IMR-90 (cell line): ENCODE measurements at regions not wholly inside any gene's neighbourhood (a gene's known extent, or its start where the extent isn't known, plus 50 kb on each side); places are given as distances from the start of the nearest gene placed in this dataset.

Experiments used
- ATAC-seq: fragments of 200-7000 bp; cut with Tn5 transposase; 2 replicates; pipeline ENCODE4 v1.9.1; 2020; ENCODE audit warnings: low read depth, mild to moderate bottlenecking, moderate library complexity
- BruUV-seq: library from RNA; stranded (reverse); fragments of 400-500 nt; replicated peaks from 2 replicates; lab custom pipeline; 2021; lab: Mats Ljungman, UMichigan
- CTCF ChIA-PET: fragments of 300-600 bp; formaldehyde crosslinking; extraction: SDS; loops from one replicate; lab custom pipeline; 2021; ENCODE audit warnings: antibody characterized with exemption; lab: Yijun Ruan, JAX
- POLR2A ChIA-PET: fragments of 300-600 bp; sonication (Branson Sonifier 250); formaldehyde crosslinking; loops from one replicate; lab custom pipeline; 2022; ENCODE audit warnings: antibody characterized with exemption; ENCODE audit not compliant: unreplicated experiment; lab: Charles Lee
- DNase-seq: peaks from one replicate; pipeline ENCODE4 v3.0.0; 2013
- H2AFZ ChIP-seq: replicated peaks from 2 replicates; pipeline ENCODE3; 2013; ENCODE audit warnings: low read length, mild to moderate bottlenecking; ENCODE audit not compliant: poor library complexity
- H2AK5ac ChIP-seq: 2 replicates; pipeline ENCODE4 v1.6.1; 2013; ENCODE audit warnings: low read depth, low read length, inconsistent platforms
- H2AK9ac ChIP-seq: replicated peaks from 2 replicates; pipeline ENCODE3; 2013; ENCODE audit warnings: mild to moderate bottlenecking, low read depth, low read length, moderate library complexity; ENCODE audit not compliant: poor library complexity
- H2BK120ac ChIP-seq: 2 replicates; pipeline ENCODE4 v1.6.1; 2013; ENCODE audit warnings: low read depth, low read length, inconsistent platforms
- H2BK15ac ChIP-seq: 3 replicates; pipeline ENCODE4 v1.6.1; 2013; ENCODE audit warnings: low read depth, low read length, inconsistent platforms
- H2BK20ac ChIP-seq: 2 replicates; pipeline ENCODE4 v1.6.1; 2013; ENCODE audit warnings: low read depth, mild to moderate bottlenecking, inconsistent platforms, low read length, moderate library complexity
- H2BK5ac ChIP-seq: 2 replicates; pipeline ENCODE4 v1.6.1; 2013; ENCODE audit warnings: mild to moderate bottlenecking, low read depth, low read length, inconsistent platforms; ENCODE audit not compliant: poor library complexity, severe bottlenecking
- H3K14ac ChIP-seq: replicated peaks from 2 replicates; pipeline ENCODE4 v1.6.1; 2013; ENCODE audit warnings: low read depth, low read length, inconsistent platforms
- H3K18ac ChIP-seq: 2 replicates; pipeline ENCODE4 v1.6.1; 2013; ENCODE audit warnings: low read depth, low read length, control low read depth
- H3K23ac ChIP-seq: 2 replicates; pipeline ENCODE4 v1.6.1; 2013; ENCODE audit warnings: low read depth, low read length, inconsistent platforms
- H3K27ac ChIP-seq: 2 replicates; pipeline ENCODE4 v1.5.1; 2013; ENCODE audit warnings: mild to moderate bottlenecking, control low read depth, low read length; ENCODE audit not compliant: insufficient read depth
- H3K27me3 ChIP-seq: 2 replicates; pipeline ENCODE4 v1.6.1; 2013; ENCODE audit warnings: low read length; ENCODE audit not compliant: control insufficient read depth, insufficient read depth
- H3K36me3 ChIP-seq: 2 replicates; pipeline ENCODE4 v1.6.1; 2013; ENCODE audit warnings: low read length, mixed read lengths; ENCODE audit not compliant: control insufficient read depth, insufficient read depth
- H3K4ac ChIP-seq: 2 replicates; pipeline ENCODE4 v1.6.1; 2013; ENCODE audit warnings: low read depth, low read length, inconsistent platforms
- H3K4me1 ChIP-seq: 2 replicates; pipeline ENCODE4 v1.6.1; 2013; ENCODE audit warnings: low read length, mixed read lengths; ENCODE audit not compliant: control insufficient read depth, insufficient read depth
- H3K4me2 ChIP-seq: 2 replicates; pipeline ENCODE4 v1.6.1; 2013; ENCODE audit warnings: low read depth, mild to moderate bottlenecking, control low read depth, low read length, moderate library complexity
- H3K4me3 ChIP-seq: 2 replicates; pipeline ENCODE4 v1.5.1; 2013; ENCODE audit warnings: low read depth, mild to moderate bottlenecking, control low read depth, low read length, moderate library complexity; ENCODE audit not compliant: insufficient read depth
- H3K56ac ChIP-seq: 2 replicates; pipeline ENCODE4 v1.6.1; 2013; ENCODE audit warnings: low read length, inconsistent platforms; ENCODE audit not compliant: insufficient read depth; ENCODE audit errors: extremely low read depth
- H3K79me1 ChIP-seq, 2 experiments: 2 replicates each; pipeline ENCODE4 v1.6.1; 2013; ENCODE audit warnings: low read length in 2 of 2, inconsistent platforms in 1 of 2, low read depth in 1 of 2
- H3K9ac ChIP-seq: 2 replicates; pipeline ENCODE4 v1.6.1; 2013; ENCODE audit warnings: low read depth, low read length, control low read depth
- H3K9me1 ChIP-seq: 2 replicates; pipeline ENCODE4 v1.6.1; 2013; ENCODE audit warnings: low read length, inconsistent platforms; ENCODE audit not compliant: insufficient read depth
- H3K9me3 ChIP-seq: 2 replicates; pipeline ENCODE4 v1.6.1; 2013; ENCODE audit warnings: low read length; ENCODE audit not compliant: control insufficient read depth, insufficient read depth
- H4K20me1 ChIP-seq: 2 replicates; pipeline ENCODE4 v1.6.1; 2013; ENCODE audit warnings: low read length, inconsistent platforms; ENCODE audit not compliant: insufficient read depth
- H4K5ac ChIP-seq: 2 replicates; pipeline ENCODE4 v1.6.1; 2013; ENCODE audit warnings: mild to moderate bottlenecking, low read depth, low read length, control low read depth
- H4K8ac ChIP-seq, 2 experiments: 2 replicates each; pipeline ENCODE4 v1.6.1; 2013; ENCODE audit warnings: low read depth in 2 of 2, low read length in 2 of 2, control low read depth in 1 of 2, inconsistent platforms in 1 of 2
- H4K91ac ChIP-seq: 2 replicates; pipeline ENCODE4 v1.6.1; 2013; ENCODE audit warnings: low read depth, low read length, inconsistent platforms; ENCODE audit not compliant: insufficient read depth
- FOS ChIP-seq: fragments of 150-350 bp; IDR thresholded peaks from 2 replicates; pipeline ENCODE4 v1.6.1; 2016; ENCODE audit warnings: low read depth, low read length
- MAFK ChIP-seq: IDR thresholded peaks from 2 replicates; pipeline ENCODE4 v1.6.1; 2012; ENCODE audit warnings: low read depth, low read length, improper control_type of control experiment
- WGBS, 2 experiments: methylation state at CpG; one replicate each; pipeline versions ENCODE4 v1.1.5 to v1.1.7; 2013; ENCODE audit warnings: missing lambda C conversion rate in 2 of 2; ENCODE audit not compliant: insufficient read length in 1 of 2; ENCODE audit errors: extremely low coverage in 2 of 2; 5-methylcytosine and 5-hydroxymethylcytosine counted together
- dilution Hi-C: fragments of 300-500 bp; cut with HindIII; formaldehyde crosslinking; loops from one replicate; pipeline ENCODE4 v1.14.3; 2018; ENCODE audit warnings: low sequenced_read_pairs; ENCODE audit not compliant: unreplicated experiment
- in situ Hi-C: fragments of 300-500 bp; cut with MboI; formaldehyde crosslinking; loops from 3 replicates; pipeline ENCODE4 v1.14.3; 2019; ENCODE audit warnings: low sequenced_read_pairs, inconsistent platforms, mixed read lengths
- intact Hi-C: fragments of 100-400 bp; cut with micrococcal nuclease; formaldehyde crosslinking; loops from 2 replicates; pipeline ENCODE4 v1.10.0; 2022

DNA sequence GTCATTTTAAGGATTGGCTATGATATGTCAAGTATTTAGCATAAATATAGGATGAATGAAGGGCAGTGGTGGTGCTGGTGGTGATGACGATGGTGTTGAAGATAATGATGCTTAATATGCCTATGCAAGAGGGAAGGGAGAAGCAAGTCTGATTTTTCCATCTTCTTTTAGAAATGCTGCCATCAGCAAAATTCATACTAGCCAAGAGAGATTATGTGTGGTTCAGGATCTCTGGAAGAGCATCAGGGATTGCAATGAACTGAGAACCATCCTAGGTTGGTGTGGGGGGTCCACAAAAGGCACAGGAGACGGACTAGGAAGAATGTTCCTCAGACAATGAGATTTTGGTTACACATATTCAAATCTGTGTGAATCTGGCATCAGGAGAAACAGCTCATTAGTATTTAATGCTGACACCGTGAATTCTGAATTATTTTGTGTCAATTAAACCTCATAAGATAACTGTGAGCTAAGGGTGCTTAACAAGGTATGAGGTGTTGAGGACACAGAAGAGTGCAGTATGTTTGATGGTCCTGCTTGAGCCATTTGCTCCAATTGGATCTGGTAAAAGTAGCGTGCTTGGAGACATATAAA is 1120.8 kb upstream of the GOT2 start:
- intact Hi-C loops = no loop called here
- Histone ChIP-seq H4K20me1 (no peaks in the 10 kb centered on the region), H3K9me1 (no peaks in the 10 kb centered on the region), H3K14ac (no peak overlapping the region), H2BK20ac (no peak overlapping the region), H3K27me3 (no peaks in the 10 kb centered on the region), H3K23ac (no peak overlapping the region), H2BK120ac (no peak overlapping the region), H2AFZ (no peak overlapping the region), H4K5ac (no peak overlapping the region), H2AK5ac (no peak overlapping the region), H3K4me3 (no peak overlapping the region), H3K79me1 (no peaks in the 10 kb centered on the region), H2BK5ac (no peak overlapping the region), H4K8ac (no peak overlapping the region), H2AK9ac (no peak overlapping the region), H3K4ac (no peak overlapping the region), H3K18ac (no peak overlapping the region), H3K9me3 (no peaks in the 10 kb centered on the region), H3K4me1 (no peaks in the 10 kb centered on the region), H4K91ac (no peak overlapping the region), H3K36me3 (no peaks in the 10 kb centered on the region), H3K9ac (no peak overlapping the region), H2BK15ac (no peak overlapping the region), H3K56ac (no peak overlapping the region), H3K4me2 (no peak overlapping the region), H3K27ac (no peak overlapping the region)
- in situ Hi-C loops = no loop called here
- dilution Hi-C loops = no loop called here
- DNase-seq = no peak
- ChIA-PET POLR2A (no interaction called here), CTCF (no interaction called here)
- WGBS, 2 experiments = 17% methylated on average over 1 of the region's 4 CpGs; no CpG with 5 or more reads in 1 of the 2 experiments
- TF ChIP-seq FOS (no peak), MAFK (peak; percentile 89)
- no peak for ATAC-seq
- no TSS peak for BruUV-seq
